GM13977 (cell line): ENCODE measurements at regions not wholly inside any gene's neighbourhood (a gene's known extent, or its start where the extent isn't known, plus 50 kb on each side); places are given as distances from the start of the nearest gene placed in this dataset.

Source experiments
- DNase-seq: peaks from one replicate; pipeline ENCODE4 v3.0.0; 2012; ENCODE audit warnings: low spot score
- in situ Hi-C: fragments of 300-500 bp; cut with MboI; formaldehyde crosslinking; loops from one replicate; pipeline ENCODE4 v1.12.0; 2022; ENCODE audit warnings: low sequenced_read_pairs, low pct_unique_long_range_greater_than_20kb, mixed read lengths, inconsistent platforms; ENCODE audit not compliant: unreplicated experiment
- TF ChIP-seq, protein P1 (sequence below): IDR thresholded peaks from 2 replicates; pipeline ENCODE4 v1.5.1; 2012; ENCODE audit warnings: mild to moderate bottlenecking, control low read depth; ENCODE audit not compliant: insufficient read depth; ENCODE audit errors: extremely low read depth, missing control alignments

GRCh38 chr3:72384602-72385001, 463.6 kb downstream of the SHQ1 start:
- in situ Hi-C loops = no loop called here
- TF ChIP-seq, protein P1, sequence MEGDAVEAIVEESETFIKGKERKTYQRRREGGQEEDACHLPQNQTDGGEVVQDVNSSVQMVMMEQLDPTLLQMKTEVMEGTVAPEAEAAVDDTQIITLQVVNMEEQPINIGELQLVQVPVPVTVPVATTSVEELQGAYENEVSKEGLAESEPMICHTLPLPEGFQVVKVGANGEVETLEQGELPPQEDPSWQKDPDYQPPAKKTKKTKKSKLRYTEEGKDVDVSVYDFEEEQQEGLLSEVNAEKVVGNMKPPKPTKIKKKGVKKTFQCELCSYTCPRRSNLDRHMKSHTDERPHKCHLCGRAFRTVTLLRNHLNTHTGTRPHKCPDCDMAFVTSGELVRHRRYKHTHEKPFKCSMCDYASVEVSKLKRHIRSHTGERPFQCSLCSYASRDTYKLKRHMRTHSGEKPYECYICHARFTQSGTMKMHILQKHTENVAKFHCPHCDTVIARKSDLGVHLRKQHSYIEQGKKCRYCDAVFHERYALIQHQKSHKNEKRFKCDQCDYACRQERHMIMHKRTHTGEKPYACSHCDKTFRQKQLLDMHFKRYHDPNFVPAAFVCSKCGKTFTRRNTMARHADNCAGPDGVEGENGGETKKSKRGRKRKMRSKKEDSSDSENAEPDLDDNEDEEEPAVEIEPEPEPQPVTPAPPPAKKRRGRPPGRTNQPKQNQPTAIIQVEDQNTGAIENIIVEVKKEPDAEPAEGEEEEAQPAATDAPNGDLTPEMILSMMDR = no peak
- DNase-seq = no peak

DNA sequence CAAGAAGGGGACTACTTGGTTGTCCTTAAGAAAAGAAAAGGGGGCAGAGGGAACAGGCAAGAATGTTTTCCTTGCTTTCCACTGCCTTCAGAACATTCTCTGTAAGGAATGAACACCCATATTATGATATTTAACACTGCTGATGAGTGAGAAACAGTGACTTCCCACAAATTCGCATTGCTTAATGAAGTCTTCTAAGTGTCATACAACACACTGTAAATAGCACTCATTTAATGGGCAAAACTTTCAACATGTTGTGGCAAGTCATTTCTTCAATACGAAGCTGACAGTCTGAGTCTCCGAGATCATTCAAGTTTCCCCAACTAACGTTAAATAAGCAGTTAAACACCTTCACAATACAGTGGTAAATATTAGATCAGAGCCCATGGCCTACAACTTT, 464.4 kb downstream of the SHQ1 start:
- in situ Hi-C loops = no loop called here
- TF ChIP-seq, protein P1 = no peak
- no peak for DNase-seq

- in situ Hi-C loops = no loop called here
- TF ChIP-seq, protein P1 = no peak
- no peak for DNase-seq
These were observed 465.0 kb downstream of the SHQ1 start for GRCh38 chr3:72383230-72383629.

- no peak for DNase-seq
- in situ Hi-C loops = no loop called here
- TF ChIP-seq, protein P1 = no peak
These were observed 465.8 kb downstream of the SHQ1 start for GRCh38 chr3:72382460-72382859.

- TF ChIP-seq, protein P1 = no peak
- no peak for DNase-seq
- in situ Hi-C loops = no loop called here
These were observed 466.7 kb downstream of the SHQ1 start for GRCh38 chr3:72381584-72381983.

GRCh38 chr3:72380711-72381493, 467.3 kb downstream of the SHQ1 start:
- no peak for DNase-seq
- in situ Hi-C loops = no loop called here
- TF ChIP-seq, protein P1 = no peak
